Stimulated activated CD4-positive, alpha-beta T cell treated with anti-CD3 and anti-CD28 coated beads, Interleukin-4, amount 100 ng/mL, for 4 hours (primary cell): ENCODE measurements at regions not wholly inside any gene's neighbourhood (a gene's known extent, or its start where the extent isn't known, plus 50 kb on each side); places are given as distances from the start of the nearest gene placed in this dataset.
"Not testable (repeated sequence)": the region's sequence is repeated elsewhere in the genome, so short reads cannot be mapped to it uniquely, and the experiment has no call there.

Experiments
- DNase-seq, 2 experiments: peaks; one replicate each; pipeline ENCODE4 v3.0.0-alpha.2; 2020

- DNase-seq, result no peak
Observed at GRCh38 chrX:140318296-140318695, 186.6 kb downstream of the SOX3 start.

DNA sequence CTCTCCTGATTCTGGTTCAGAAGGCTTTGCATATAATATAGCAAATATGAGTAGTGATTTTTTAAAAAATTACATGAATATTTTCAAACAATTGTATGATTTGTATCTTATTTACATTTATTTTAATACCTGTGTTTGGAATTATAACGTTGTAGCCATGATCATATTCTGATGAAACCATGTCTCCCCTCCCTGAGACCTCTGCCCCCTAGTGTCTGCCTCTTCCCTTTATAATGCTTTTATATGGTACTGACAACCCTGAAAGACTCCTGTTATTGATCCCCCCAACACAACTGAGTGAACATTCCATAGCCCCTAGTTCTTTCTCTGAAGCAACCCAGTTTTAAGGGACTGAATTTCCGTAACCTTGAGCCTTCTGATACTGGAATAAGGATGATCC, 187.4 kb downstream of the SOX3 start:
- DNase-seq, result no peak

DNA sequence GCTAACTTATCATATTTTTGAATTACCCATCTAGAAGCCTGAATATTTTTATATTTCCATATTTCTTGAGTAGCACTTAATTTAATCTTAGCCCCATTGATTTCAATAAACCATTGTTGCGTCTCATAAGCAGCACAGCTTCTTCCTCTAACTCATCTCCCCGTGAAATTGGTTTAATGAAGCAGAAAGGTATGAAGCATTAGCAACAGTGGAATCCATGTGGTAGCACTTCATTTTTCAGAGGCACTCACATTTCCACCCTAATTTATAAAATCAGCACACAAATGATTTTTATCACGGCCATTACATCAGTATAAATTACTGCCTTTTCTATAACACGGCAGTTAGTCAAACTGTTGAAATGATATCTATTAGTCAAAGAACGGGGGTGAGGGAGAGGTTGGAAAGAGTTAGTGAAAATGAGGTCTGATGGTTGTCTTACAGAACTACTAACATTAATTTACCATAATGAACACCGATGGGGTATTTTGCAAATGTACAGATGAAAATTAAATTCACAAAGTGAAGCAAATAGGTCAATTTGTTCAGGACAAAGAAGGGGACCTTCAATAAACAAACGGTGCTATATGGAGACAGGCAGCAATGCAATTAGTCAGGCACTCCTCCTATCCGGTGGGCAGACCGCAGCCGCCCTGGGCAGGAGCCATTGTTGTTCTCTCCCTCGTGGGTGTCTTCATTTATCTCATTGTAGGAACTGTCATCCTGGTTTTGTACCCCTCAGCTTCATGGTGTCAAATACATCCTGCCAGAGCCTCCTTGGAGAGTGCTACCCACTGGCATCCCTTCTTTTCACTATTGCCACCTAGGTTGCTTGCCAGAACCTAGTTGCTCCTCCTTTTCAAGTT, 205.7 kb downstream of the SOX3 start:
- DNase-seq, result no peak

GRCh38 chrX:140297273-140297672, 207.6 kb downstream of the SOX3 start:
- no peak for DNase-seq

- DNase-seq, result no peak
Observed at GRCh38 chrX:140292961-140293360, 211.9 kb downstream of the SOX3 start.

GRCh38 chrX:140292188-140292587, 212.7 kb downstream of the SOX3 start:
- DNase-seq, result no peak

- no peak for DNase-seq
Observed at GRCh38 chrX:140274811-140275525, 229.9 kb downstream of the SOX3 start.

- DNase-seq, result no peak
Observed at GRCh38 chrX:140273921-140274320, 230.9 kb downstream of the SOX3 start.

DNA sequence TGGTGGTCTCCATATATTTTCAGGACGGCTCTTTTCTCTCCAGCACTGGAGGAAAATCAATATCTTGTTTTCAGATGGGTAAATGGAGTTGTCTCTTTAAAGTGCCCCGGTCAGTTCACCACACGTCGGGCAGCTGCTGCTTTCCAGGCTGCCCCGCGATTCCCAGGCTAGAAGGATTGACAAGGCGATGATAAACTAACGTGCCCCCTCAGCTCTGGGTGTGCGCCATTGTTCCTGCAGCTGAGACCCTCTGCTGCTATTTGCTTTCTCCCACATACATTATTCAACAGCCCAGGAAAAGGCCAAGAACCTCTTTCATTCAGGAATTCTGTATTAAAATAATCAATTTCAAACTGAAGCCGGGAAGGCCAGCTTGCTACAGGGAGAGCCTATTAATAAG, 254.5 kb downstream of the SOX3 start:
- no peak for DNase-seq

- DNase-seq, result no peak
Observed at GRCh38 chrX:140249088-140249487, 255.8 kb downstream of the SOX3 start.

DNA sequence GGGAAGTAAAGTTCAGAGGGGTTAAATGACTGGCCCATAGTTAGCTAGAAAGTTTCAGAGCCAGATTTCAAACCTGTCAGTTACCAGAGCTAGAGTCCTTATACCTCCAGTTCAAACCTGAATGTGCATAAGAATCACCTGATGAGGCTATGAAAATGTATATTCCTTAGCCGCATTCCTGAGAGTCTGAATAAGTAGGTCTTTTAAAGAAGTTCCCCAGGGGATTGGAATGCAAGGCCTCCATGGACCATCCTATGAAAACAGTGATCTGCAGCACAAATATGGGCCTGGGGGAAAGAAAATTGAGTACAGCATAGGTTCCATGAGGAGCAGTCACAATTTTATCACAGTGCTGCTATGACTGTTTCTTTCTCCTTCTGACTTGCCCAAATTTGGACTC, 263.9 kb upstream of the CXorf66 start:
- no peak for DNase-seq

GRCh38 chrX:140226037-140226436, 260.7 kb upstream of the CXorf66 start:
- not testable (repeated sequence) for DNase-seq

- DNase-seq, result not testable (repeated sequence)
Observed at GRCh38 chrX:140215894-140216293, 250.6 kb upstream of the CXorf66 start.

DNA sequence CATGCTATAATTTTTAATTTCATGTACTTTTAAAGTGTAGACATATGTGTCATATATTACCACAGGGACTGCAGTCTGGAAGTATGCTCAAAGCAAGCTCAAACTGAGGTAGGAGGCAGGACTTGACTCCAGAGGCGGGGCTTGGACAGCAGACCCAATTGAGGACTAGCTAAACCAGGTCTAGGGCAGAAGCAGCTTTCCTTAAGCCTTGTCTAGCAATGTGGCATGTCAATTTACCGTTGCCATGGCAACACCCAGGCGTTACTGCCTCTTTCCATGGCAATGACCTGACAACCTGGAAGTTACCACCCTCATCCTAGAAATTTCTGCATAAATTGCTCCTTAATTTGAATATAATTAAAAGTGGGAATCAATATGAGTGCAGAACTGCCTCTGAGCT, 249.2 kb upstream of the CXorf66 start:
- DNase-seq, result not testable (repeated sequence)

- no peak for DNase-seq
Observed at GRCh38 chrX:140206657-140207056, 241.3 kb upstream of the CXorf66 start.

GRCh38 chrX:140190441-140191108, 225.3 kb upstream of the CXorf66 start:
- no peak for DNase-seq

GRCh38 chrX:140180585-140180984, 215.3 kb upstream of the CXorf66 start:
- no peak for DNase-seq

- no peak for DNase-seq
Observed at GRCh38 chrX:140177821-140178220, 212.5 kb upstream of the CXorf66 start.

DNA sequence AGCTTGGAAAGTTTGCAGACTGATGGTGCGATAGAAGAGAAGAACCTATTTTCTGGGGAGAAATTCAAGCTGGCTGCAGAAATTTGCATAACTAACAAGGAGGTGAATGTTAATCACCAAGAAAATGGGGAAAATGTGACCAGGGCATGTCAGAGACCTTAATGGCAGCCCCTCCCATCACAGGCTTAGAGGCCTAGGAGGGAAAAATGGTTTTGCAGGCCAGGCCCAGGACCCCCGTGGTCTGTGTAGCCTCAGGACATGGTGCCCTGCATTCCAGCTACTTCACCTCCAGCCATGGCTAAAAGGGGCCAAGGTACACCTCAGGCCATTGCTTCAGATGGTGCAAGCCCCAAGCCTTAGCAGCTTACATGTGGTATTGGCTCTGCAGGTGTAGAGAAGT, 207.1 kb upstream of the CXorf66 start:
- no peak for DNase-seq

GRCh38 chrX:140167551-140167950, 202.2 kb upstream of the CXorf66 start:
- no peak for DNase-seq

- no peak for DNase-seq
Observed at GRCh38 chrX:140165849-140166248, 200.5 kb upstream of the CXorf66 start.

DNA sequence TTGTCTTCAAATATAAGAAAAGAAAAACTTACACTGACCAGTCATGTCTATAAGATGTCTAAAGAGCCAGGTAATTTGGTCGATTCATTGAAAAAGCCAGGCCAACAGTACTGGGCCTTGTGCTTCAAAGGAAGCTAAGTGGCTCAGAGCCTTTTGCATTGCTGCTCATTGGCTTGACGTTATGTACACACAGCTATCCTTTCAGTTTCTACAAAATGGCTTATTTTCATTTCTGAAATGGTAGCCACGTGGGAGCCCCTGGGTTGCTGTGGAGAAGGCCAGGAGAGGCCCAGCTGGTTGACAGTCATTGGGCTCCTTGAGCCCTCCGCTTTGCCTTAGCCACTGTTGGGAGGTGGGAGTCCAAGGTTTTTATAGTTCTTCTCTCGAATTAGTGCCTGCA, 199.1 kb upstream of the CXorf66 start:
- DNase-seq, result no peak

GRCh38 chrX:140163371-140164159, 198.2 kb upstream of the CXorf66 start:
- no peak for DNase-seq
